ENCODE measurements at regions not wholly inside any gene's neighbourhood (a gene's known extent, or its start where the extent isn't known, plus 50 kb on each side); places are given as distances from the start of the nearest gene placed in this dataset.

- Histone ChIP-seq H4K5ac (ENCODE audit: low read depth, low read length) (no peak overlapping the region), H3K14ac (replicated peaks; ENCODE audit: low read depth, low read length) (no peak overlapping the region), H2BK5ac (ENCODE audit: low read depth, low read length, poor library complexity, severe bottlenecking) (no peak overlapping the region), H2AK9ac (replicated peaks; ENCODE audit: low read depth, low read length, poor library complexity) (no peak overlapping the region), H3K4me3 (ENCODE audit: insufficient read depth, low read depth, low read length) (no peak overlapping the region), H3K36me3 (ENCODE audit: control insufficient read depth, insufficient read depth, low read length) (peaks cover 20% of the 10 kb centered on the region), H3K56ac (ENCODE audit: extremely low read depth, insufficient read depth, low read length) (no peak overlapping the region), H2AK5ac (ENCODE audit: low read depth, low read length) (no peak overlapping the region), H3K9me1 (ENCODE audit: insufficient read depth, low read length) (peaks cover 6% of the 10 kb centered on the region; the same call in 1 of the 2 replicates), H3K79me1 (ENCODE audit: low read depth in 1 of 2, low read length in 2 of 2) (no peaks in the 10 kb centered on the region), H3K9me3 (ENCODE audit: control insufficient read depth, insufficient read depth, low read length) (no peaks in the 10 kb centered on the region), H3K4ac (ENCODE audit: low read depth, low read length) (no peak overlapping the region), H3K23ac (ENCODE audit: low read depth, low read length) (no peak overlapping the region), H2AFZ (replicated peaks; ENCODE audit: low read length, poor library complexity) (no peak overlapping the region), H2BK20ac (ENCODE audit: low read depth, low read length) (no peak overlapping the region), H3K18ac (ENCODE audit: low read depth, low read length) (no peak overlapping the region), H3K4me2 (ENCODE audit: low read depth, low read length) (no peak overlapping the region), H2BK15ac (ENCODE audit: low read depth, low read length) (no peak overlapping the region), H3K9ac (ENCODE audit: low read depth, low read length) (no peak overlapping the region), H4K91ac (ENCODE audit: insufficient read depth, low read depth, low read length) (no peak overlapping the region), H2BK120ac (ENCODE audit: low read depth, low read length) (no peak overlapping the region), H3K27me3 (ENCODE audit: control insufficient read depth, insufficient read depth, low read length) (no peaks in the 10 kb centered on the region), H4K8ac (ENCODE audit: low read depth in 2 of 2, low read length in 2 of 2) (no peak overlapping the region), H3K27ac (ENCODE audit: insufficient read depth, low read length) (no peak overlapping the region), H3K4me1 (ENCODE audit: control insufficient read depth, insufficient read depth, low read length) (no peaks in the 10 kb centered on the region), H4K20me1 (ENCODE audit: insufficient read depth, low read length) (no peaks in the 10 kb centered on the region)
- ChIA-PET CTCF (interaction anchor here (1.1 kb wide), 1 partner anchor 9 kb away, joined by 3 read pairs; no protein-coding TSS in a partner anchor), POLR2A (ENCODE audit: unreplicated experiment) (no interaction called here)
- intact Hi-C loops (cut with micrococcal nuclease) (no loop called here), in situ Hi-C loops (cut with MboI; ENCODE audit: low sequenced_read_pairs) (no loop called here), dilution Hi-C loops (cut with HindIII; ENCODE audit: low sequenced_read_pairs, unreplicated experiment) (no loop called here)
- TF ChIP-seq MAFK (IDR thresholded peaks at IDR 0.05; ENCODE audit: low read depth, low read length) = no peak
- TF ChIP-seq USF2 (IDR thresholded peaks at IDR 0.05; ENCODE audit: low read depth, low read length) = no peak
- no peak for TF ChIP-seq RAD21 (IDR thresholded peaks at IDR 0.05; ENCODE audit: low read length)
- no peak for TF ChIP-seq CEBPB (IDR thresholded peaks at IDR 0.05; ENCODE audit: low read depth, low read length)
- no peak for TF ChIP-seq CHD1 (IDR thresholded peaks at IDR 0.05; ENCODE audit: low read depth, low read length)
- no peak for TF ChIP-seq ELK1 (IDR thresholded peaks at IDR 0.05; ENCODE audit: borderline replicate concordance, low read depth, low read length)
- TF ChIP-seq MXI1 (IDR thresholded peaks at IDR 0.05; ENCODE audit: borderline replicate concordance, low read depth, low read length) = no peak
- TF ChIP-seq SMC3 (IDR thresholded peaks at IDR 0.05; ENCODE audit: low read depth, low read length) = no peak
- TF ChIP-seq POLR2A (IDR thresholded peaks at IDR 0.05; ENCODE audit: low read depth, low read length) = no peak
- TF ChIP-seq CTCF (conservative IDR thresholded peaks at IDR 0.05; ENCODE audit: low read depth, low read length) = no peak
- no peak for TF ChIP-seq FOS (IDR thresholded peaks at IDR 0.05; ENCODE audit: low read depth, low read length)
- ATAC-seq (ENCODE audit: low read depth) (no peak), DNase-seq (no peak)
- no TSS peak for BruUV-seq (replicated peaks)
- no CpG with 5 or more reads among the region's 1 CpG for WGBS, 2 experiments (ENCODE audit: extremely low coverage in 2 of 2, insufficient read length in 1 of 2)
These were observed 97.2 kb downstream of the BLTP1 start for GRCh38 chr4:122249357-122249756.
